Breast epithelium (tissue), 3 donors: ENCODE measurements at regions not wholly inside any gene's neighbourhood (a gene's known extent, or its start where the extent isn't known, plus 50 kb on each side); places are given as distances from the start of the nearest gene placed in this dataset.

ENCODE experiments used
- POLR2A ChIP-seq: fragments of 450-650 bp; IDR thresholded peaks from one replicate; pipeline ENCODE4 v1.6.1; 2016; ENCODE audit warnings: antibody characterized with exemption, mild to moderate bottlenecking, moderate library complexity
- POLR2AphosphoS5 ChIP-seq, 3 donors: sonication (generic); formaldehyde crosslinking; IDR thresholded peaks; one replicate each; pipeline ENCODE4 v1.6.1; 2017; ENCODE audit warnings: antibody characterized with exemption in 3 of 3

- TF ChIP-seq POLR2A (no peak), POLR2AphosphoS5 (IDR thresholded peaks at IDR 0.05) (no peak)
Measured at GRCh38 chr10:77726301-77726700, 88.7 kb upstream of the KCNMA1 start.
